ENCODE measurements at regions not wholly inside any gene's neighbourhood (a gene's known extent, or its start where the extent isn't known, plus 50 kb on each side); places are given as distances from the start of the nearest gene placed in this dataset.

GRCh38 chr6:6438286-6438685, 117.8 kb upstream of the F13A1 start:
- CTCF ChIA-PET: no interaction called here
- Histone ChIP-seq H3K36me3 (ENCODE audit: control insufficient read depth in 2 of 2, extremely low read depth in 1 of 2, insufficient read depth in 2 of 2, low read length in 2 of 2) (no peaks in the 10 kb centered on the region), H4K20me1 (replicated peaks; ENCODE audit: control insufficient read depth, extremely low read depth, insufficient read depth, low read length) (no peaks in the 10 kb centered on the region), H3K4me2 (ENCODE audit: insufficient read depth, low read length) (no peak overlapping the region), H2AFZ (ENCODE audit: low read depth, low read length) (no peak overlapping the region), H3K4me1 (ENCODE audit: control insufficient read depth, extremely low read depth, insufficient read depth, low read length) (no peaks in the 10 kb centered on the region), H3K9ac (replicated peaks; ENCODE audit: extremely low read depth, insufficient read depth, low read length) (no peak overlapping the region), H3K27me3 (ENCODE audit: control insufficient read depth in 2 of 2, insufficient read depth in 2 of 2, low read length in 2 of 2) (no peaks in the 10 kb centered on the region), H3K9me3 (replicated peaks; ENCODE audit: control insufficient read depth, insufficient read depth, low read length) (no peaks in the 10 kb centered on the region), H3K79me2 (ENCODE audit: control insufficient read depth, insufficient read depth, low read length) (no peaks in the 10 kb centered on the region), H3K9me1 (replicated peaks; ENCODE audit: control insufficient read depth, extremely low read depth, insufficient read depth, low read length) (no peaks in the 10 kb centered on the region), H3K27ac (ENCODE audit: insufficient read depth, low read depth, low read length) (no peak overlapping the region), H3K4me3 (replicated peaks in 1 of 3; ENCODE audit: insufficient read depth in 1 of 3, low read depth in 1 of 3, low read length in 3 of 3) (no peak overlapping the region)
- BruUV-seq (replicated peaks): no TSS peak
- FAIRE-seq (no peak), DNase-seq (ENCODE audit: low read depth, low spot score) (no peak)
- POLR2A ChIA-PET: no interaction called here
- no peak for TF ChIP-seq MYC (IDR thresholded peaks at IDR 0.05; ENCODE audit: low read depth, low read length)
- no peak for TF ChIP-seq MAX (IDR thresholded peaks at IDR 0.05; ENCODE audit: insufficient read depth, insufficient read length)
- TF ChIP-seq CTCF (IDR thresholded peaks at IDR 0.05; ENCODE audit: extremely low read depth in 1 of 2, insufficient read depth in 1 of 2, low read depth in 1 of 2, low read length in 2 of 2): no peak
- dilution Hi-C loops (cut with MboI; ENCODE audit: extremely low pct_ligation_motif_present, low sequenced_read_pairs) (no loop called here), intact Hi-C loops (cut with micrococcal nuclease) (no loop called here)

GRCh38 chr6:6439778-6440177, 119.3 kb upstream of the F13A1 start:
- no peak overlapping the region for H3K27ac ChIP-seq (ENCODE audit: insufficient read depth, low read depth, low read length)
- BruUV-seq (replicated peaks): no TSS peak
- no peak overlapping the region for H3K4me2 ChIP-seq (ENCODE audit: insufficient read depth, low read length)
- H2AFZ ChIP-seq (ENCODE audit: low read depth, low read length): no peak overlapping the region
- dilution Hi-C loops (cut with MboI; ENCODE audit: extremely low pct_ligation_motif_present, low sequenced_read_pairs) (no loop called here), intact Hi-C loops (cut with micrococcal nuclease) (no loop called here)
- no peak overlapping the region for H3K4me3 ChIP-seq (replicated peaks in 1 of 3; ENCODE audit: insufficient read depth in 1 of 3, low read depth in 1 of 3, low read length in 3 of 3)
- POLR2A ChIA-PET: no interaction called here
- H3K9ac ChIP-seq (replicated peaks; ENCODE audit: extremely low read depth, insufficient read depth, low read length): no peak overlapping the region
- H3K9me1 ChIP-seq (replicated peaks; ENCODE audit: control insufficient read depth, extremely low read depth, insufficient read depth, low read length): no peaks in the 10 kb centered on the region
- DNase-seq (ENCODE audit: low read depth, low spot score): no peak
- no peaks in the 10 kb centered on the region for H3K27me3 ChIP-seq (ENCODE audit: control insufficient read depth in 2 of 2, insufficient read depth in 2 of 2, low read length in 2 of 2)
- H4K20me1 ChIP-seq (replicated peaks; ENCODE audit: control insufficient read depth, extremely low read depth, insufficient read depth, low read length): no peaks in the 10 kb centered on the region
- H3K9me3 ChIP-seq (replicated peaks; ENCODE audit: control insufficient read depth, insufficient read depth, low read length): peaks cover 2% of the 10 kb centered on the region
- TF ChIP-seq POLR2AphosphoS5 (IDR thresholded peaks at IDR 0.05; ENCODE audit: insufficient read depth, low read depth, low read length) (no peak), MYC (IDR thresholded peaks at IDR 0.05; ENCODE audit: low read depth, low read length) (no peak), FOS (IDR thresholded peaks at IDR 0.05; ENCODE audit: borderline replicate concordance, insufficient read depth, low read length) (no peak), CTCF (IDR thresholded peaks at IDR 0.05; ENCODE audit: extremely low read depth in 1 of 2, insufficient read depth in 1 of 2, low read depth in 1 of 2, low read length in 2 of 2) (no peak), JUN (IDR thresholded peaks at IDR 0.05; ENCODE audit: borderline replicate concordance, insufficient read depth, insufficient read length, low read depth) (no peak), GATA2 (IDR thresholded peaks at IDR 0.05; ENCODE audit: insufficient read depth, insufficient read length, low read depth, low read length) (no peak), EZH2 (IDR thresholded peaks at IDR 0.05; ENCODE audit: borderline replicate concordance, low read depth, low read length, severe bottlenecking) (no peak), MAX (IDR thresholded peaks at IDR 0.05; ENCODE audit: insufficient read depth, insufficient read length) (no peak), POLR2A (IDR thresholded peaks at IDR 0.05; ENCODE audit: low read depth, low read length) (no peak)
- H3K79me2 ChIP-seq (ENCODE audit: control insufficient read depth, insufficient read depth, low read length): no peaks in the 10 kb centered on the region
- CTCF ChIA-PET: no interaction called here
- no peaks in the 10 kb centered on the region for H3K4me1 ChIP-seq (ENCODE audit: control insufficient read depth, extremely low read depth, insufficient read depth, low read length)
- FAIRE-seq: no peak
- H3K36me3 ChIP-seq (ENCODE audit: control insufficient read depth in 2 of 2, extremely low read depth in 1 of 2, insufficient read depth in 2 of 2, low read length in 2 of 2): no peaks in the 10 kb centered on the region

Measured in endothelial cell of umbilical vein (primary cell).